K562 (cell line): ENCODE measurements at regions not wholly inside any gene's neighbourhood (a gene's known extent, or its start where the extent isn't known, plus 50 kb on each side); places are given as distances from the start of the nearest gene placed in this dataset.

Experiments used
- ATAC-seq: fragments of 200-7000 bp; cut with Tn5 transposase; 3 replicates; pipeline ENCODE4 v1.9.1; 2020; ENCODE audit warnings: moderate library complexity
- BruUV-seq: library from RNA; stranded (reverse); fragments of 400-500 nt; replicated peaks from 2 replicates; lab custom pipeline; 2021; lab: Mats Ljungman, UMichigan
- CTCF ChIA-PET: fragments of 300-600 bp; formaldehyde crosslinking; extraction: SDS; loops from one replicate; lab custom pipeline; 2021; ENCODE audit warnings: low intra/inter-chr PET ratio; lab: Yijun Ruan, JAX
- POLR2A ChIA-PET: fragments of 300-600, 350-650 bp; sonication (Branson Sonifier 250); formaldehyde crosslinking; extraction: SDS; loops from one replicate; lab custom pipeline; 2021; ENCODE audit warnings: antibody characterized with exemption, inconsistent platforms; lab: Yijun Ruan, JAX
- DNase-seq, 4 experiments: peaks; one replicate each; pipeline versions ENCODE4 v3.0.0 to v3.0.0-alpha.2; 2011 to 2018; ENCODE audit warnings: low spot score in 3 of 4, mixed read lengths in 3 of 4; ENCODE audit errors: extremely low read depth in 1 of 4
- FAIRE-seq: peaks from 2 replicates; lab custom pipeline; 2011; peaks lifted over from hg19 to GRCh38; lab: Jason Lieb, UNC
- H2AFZ ChIP-seq: 2 replicates; pipeline ENCODE4 v1.6.0; 2011; ENCODE audit warnings: low read depth, low read length, control low read depth, inconsistent platforms
- H3K27ac ChIP-seq: fragments of 200-600 bp; 3 replicates; pipeline ENCODE4 v1.8.0; 2011; ENCODE audit warnings: low read depth, mild to moderate bottlenecking, control low read depth, inconsistent platforms, low read length, moderate library complexity, mixed read lengths; ENCODE audit errors: extremely low read depth
- H3K27me3 ChIP-seq, 2 experiments: fragments of 300-600 bp in 1 of 2; 2 replicates in 1 of 2; 3 replicates in 1 of 2; pipeline versions ENCODE4 v1.6.0 to v1.8.0; 2011; ENCODE audit warnings: inconsistent platforms in 2 of 2, low read length in 2 of 2, mild to moderate bottlenecking in 1 of 2, mixed read lengths in 1 of 2, moderate library complexity in 1 of 2; ENCODE audit not compliant: control insufficient read depth in 2 of 2, insufficient read depth in 2 of 2
- H3K36me3 ChIP-seq: fragments of 300-600 bp; 3 replicates; pipeline ENCODE4 v1.8.0; 2011; ENCODE audit warnings: mild to moderate bottlenecking, low read length, inconsistent platforms; ENCODE audit not compliant: control insufficient read depth, insufficient read depth
- H3K4me1 ChIP-seq, 2 experiments: fragments of 200-600 bp in 1 of 2; replicated peaks in 1 of 2; 2 replicates in 1 of 2; 3 replicates in 1 of 2; pipeline versions ENCODE4 v1.5.1 to v1.8.0; 2011; ENCODE audit warnings: inconsistent platforms in 2 of 2, low read length in 2 of 2, mild to moderate bottlenecking in 1 of 2, mixed read lengths in 1 of 2, moderate library complexity in 1 of 2; ENCODE audit not compliant: control insufficient read depth in 2 of 2, insufficient read depth in 2 of 2
- H3K4me2 ChIP-seq: 2 replicates; pipeline ENCODE4 v1.6.1; 2011; ENCODE audit warnings: low read length, control low read depth, inconsistent platforms, mixed read lengths; ENCODE audit not compliant: insufficient read depth
- H3K4me3 ChIP-seq: fragments of 200-600 bp; sonication (generic), shearing (Covaris generic); 2 replicates; pipeline ENCODE4 v1.5.1; 2016; ENCODE audit warnings: control low read depth, inconsistent platforms
- H3K79me2 ChIP-seq: fragments of 200-600 bp; 3 replicates; pipeline ENCODE4 v1.8.0; 2011; ENCODE audit warnings: low read length, inconsistent platforms; ENCODE audit not compliant: control insufficient read depth, insufficient read depth
- H3K9ac ChIP-seq, 2 experiments: 2 replicates each; pipeline versions ENCODE4 v1.6.0 to v1.6.1; 2011; ENCODE audit warnings: low read depth in 2 of 2, low read length in 2 of 2, control low read depth in 1 of 2, inconsistent platforms in 1 of 2, mild to moderate bottlenecking in 1 of 2, mixed read lengths in 1 of 2; ENCODE audit not compliant: insufficient read depth in 1 of 2
- H3K9me1 ChIP-seq: one replicate; pipeline ENCODE4 v1.6.0; 2011; ENCODE audit warnings: inconsistent platforms, mild to moderate bottlenecking, low read length, moderate library complexity; ENCODE audit not compliant: control insufficient read depth, insufficient read depth
- H3K9me3 ChIP-seq: replicated peaks from 2 replicates; pipeline ENCODE4 v1.5.1; 2011; ENCODE audit warnings: low read depth, low read length, inconsistent platforms; ENCODE audit not compliant: control insufficient read depth, insufficient read depth
- H4K20me1 ChIP-seq: replicated peaks from 2 replicates; pipeline ENCODE4 v1.6.1; 2011; ENCODE audit warnings: low read length, inconsistent platforms, mixed read lengths; ENCODE audit not compliant: control insufficient read depth, insufficient read depth
- ATF7 ChIP-seq: fragments of 450-650 bp; IDR thresholded peaks from 2 replicates; pipeline ENCODE4 v1.7.1; 2014; ENCODE audit warnings: mild to moderate bottlenecking, moderate library complexity
- BCOR ChIP-seq: fragments of 450-650 bp; IDR thresholded peaks from 2 replicates; pipeline ENCODE4 v1.6.1; 2016
- CC2D1A ChIP-seq: fragments of 450-650 bp; IDR thresholded peaks from 2 replicates; pipeline ENCODE4 v1.6.1; 2017; ENCODE audit warnings: mild to moderate bottlenecking
- CREBBP ChIP-seq: IDR thresholded peaks from one replicate; pipeline ENCODE4 v1.6.1; 2012; ENCODE audit warnings: low read depth, mild to moderate bottlenecking, control low read depth, inconsistent platforms, low read length
- FOXA3 ChIP-seq, 2 experiments: fragments of 450-650 bp in 1 of 2; sonication (generic) in 1 of 2; formaldehyde crosslinking; IDR thresholded peaks in 1 of 2; conservative IDR thresholded peaks in 1 of 2; 2 replicates each; pipeline versions ENCODE4 v1.4.0 to v1.8.0; 2020 to 2022; ENCODE audit warnings: mild to moderate bottlenecking in 2 of 2, missing genetic modification reagents in 1 of 2
- HNRNPL ChIP-seq: fragments of 200-400 bp; formaldehyde crosslinking; IDR thresholded peaks from 2 replicates; pipeline ENCODE4 v1.6.1; 2017; ENCODE audit warnings: low read depth, mild to moderate bottlenecking, low read length
- MCM3 ChIP-seq: fragments of 450-650 bp; IDR thresholded peaks from 2 replicates; pipeline ENCODE4 v1.6.1; 2016
- MYC ChIP-seq, 2 experiments: fragments of 250-450 bp in 1 of 2; sonication (Bioruptor Pico) in 1 of 2; IDR thresholded peaks; 2 replicates each; pipeline versions ENCODE4 v1.5.1 to v1.6.1; 2012 to 2021; ENCODE audit warnings: low read depth in 2 of 2, borderline replicate concordance in 1 of 2, improper control_type of control experiment in 1 of 2, low read length in 1 of 2, mild to moderate bottlenecking in 1 of 2, moderate library complexity in 1 of 2
- SLC30A9 ChIP-seq: fragments of 250-450 bp; sonication (Bioruptor Pico); IDR thresholded peaks from 2 replicates; pipeline ENCODE4 v1.8.0; 2022; ENCODE audit warnings: mild to moderate bottlenecking, moderate library complexity
- ZBTB34 ChIP-seq: fragments of 250-450 bp; sonication (Bioruptor Pico); IDR thresholded peaks from 2 replicates; pipeline ENCODE4 v1.8.0; 2021; ENCODE audit warnings: mild to moderate bottlenecking, moderate library complexity
- ZKSCAN1 ChIP-seq: fragments of 150-350 bp; IDR thresholded peaks from 2 replicates; pipeline ENCODE4 v1.6.1; 2016; ENCODE audit warnings: low read depth, low read length
- ZNF134 ChIP-seq: fragments of 250-450 bp; sonication (Bioruptor Pico); conservative IDR thresholded peaks from 2 replicates; pipeline ENCODE4 v1.4.0; 2020
- ZNF717 ChIP-seq: fragments of 250-450 bp; sonication (Bioruptor Pico); IDR thresholded peaks from 2 replicates; pipeline ENCODE4 v1.5.0; 2021
- WGBS: fragments of 100-300 bp; shearing (Covaris generic); methylation state at CpG from one replicate; pipeline ENCODE4 v1.1.6; 2016; ENCODE audit warnings: low coverage, mixed read lengths; ENCODE audit not compliant: insufficient coverage; ENCODE audit errors: missing lambda C conversion rate; 5-methylcytosine and 5-hydroxymethylcytosine counted together
- in situ Hi-C: fragments of 300-500 bp; cut with MboI; formaldehyde crosslinking; loops from 4 replicates; pipeline ENCODE4 v1.15.0; 2018; ENCODE audit warnings: inconsistent platforms, mixed read lengths
- intact Hi-C: fragments of 100-400 bp; cut with micrococcal nuclease; formaldehyde crosslinking; loops from 2 replicates; pipeline ENCODE4 v1.14.2; 2022
- TF ChIP-seq, protein P1 (sequence below): fragments of 450-650 bp; IDR thresholded peaks from 2 replicates; pipeline ENCODE4 v1.6.1; 2016; ENCODE audit warnings: low read depth, mild to moderate bottlenecking, moderate library complexity

DNA sequence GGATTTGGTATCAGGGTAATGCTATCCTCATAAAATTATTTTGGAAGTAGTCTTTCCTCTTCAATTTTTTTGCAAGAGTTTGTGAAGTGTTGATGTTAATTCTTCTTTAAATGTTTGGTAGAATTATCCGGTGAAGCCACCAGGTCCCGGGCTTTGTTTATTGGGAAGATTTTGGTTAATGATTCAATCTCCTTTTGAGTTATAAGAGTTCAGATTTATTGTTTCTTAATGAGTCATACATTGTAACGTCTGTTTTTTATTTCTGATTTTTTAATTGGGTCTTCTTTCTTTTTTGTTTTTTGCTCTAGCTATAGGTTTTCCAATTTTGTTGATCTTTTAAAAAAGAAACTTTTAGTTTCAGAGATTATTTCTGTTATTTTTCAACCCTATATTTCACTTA lies 412.3 kb downstream of the PDGFC start:
- BruUV-seq = no TSS peak
- Histone ChIP-seq H2AFZ (no peak overlapping the region), H3K4me2 (no peak overlapping the region), H3K27ac (no peak overlapping the region), H3K4me3 (no peak overlapping the region), H3K36me3 (no peaks in the 10 kb centered on the region), H3K79me2 (no peaks in the 10 kb centered on the region), H4K20me1 (no peaks in the 10 kb centered on the region), H3K4me1 (no peaks in the 10 kb centered on the region), H3K9me1 (no peaks in the 10 kb centered on the region), H3K9ac (no peak overlapping the region), H3K9me3 (no peaks in the 10 kb centered on the region; the same call in 1 of the 2 replicates), H3K27me3 (no peaks in the 10 kb centered on the region)
- WGBS = 0% methylated on average over 3 of the region's 3 CpGs
- intact Hi-C loops (no loop called here), in situ Hi-C loops (no loop called here)
- ChIA-PET CTCF (no interaction called here), POLR2A (no interaction called here)
- ATAC-seq (no peak), DNase-seq (no peak), FAIRE-seq (no peak)
- TF ChIP-seq CC2D1A = no peak
- no peak for TF ChIP-seq HNRNPL
- no peak for TF ChIP-seq FOXA3 (CRISPR knock-in tag; conservative IDR thresholded peaks at IDR 0.05 in 1 of 2, IDR thresholded peaks at IDR 0.05 in 1 of 2)
- TF ChIP-seq MYC (IDR thresholded peaks at IDR 0.05; ENCODE audit: low read depth, low read length) = no peak
- TF ChIP-seq MYC (CRISPR knock-in tag; IDR thresholded peaks at IDR 0.05; ENCODE audit: borderline replicate concordance, low read depth) = no peak
- TF ChIP-seq ZBTB34 (CRISPR knock-in tag) = no peak
- TF ChIP-seq, protein P1, sequence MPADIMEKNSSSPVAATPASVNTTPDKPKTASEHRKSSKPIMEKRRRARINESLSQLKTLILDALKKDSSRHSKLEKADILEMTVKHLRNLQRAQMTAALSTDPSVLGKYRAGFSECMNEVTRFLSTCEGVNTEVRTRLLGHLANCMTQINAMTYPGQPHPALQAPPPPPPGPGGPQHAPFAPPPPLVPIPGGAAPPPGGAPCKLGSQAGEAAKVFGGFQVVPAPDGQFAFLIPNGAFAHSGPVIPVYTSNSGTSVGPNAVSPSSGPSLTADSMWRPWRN = no peak
- no peak for TF ChIP-seq CREBBP
- TF ChIP-seq ZNF134 (CRISPR knock-in tag) = no peak
- TF ChIP-seq ATF7 = no peak
- TF ChIP-seq BCOR = no peak
- no peak for TF ChIP-seq ZNF717 (CRISPR knock-in tag)
- no peak for TF ChIP-seq ZKSCAN1
- TF ChIP-seq SLC30A9 (CRISPR knock-in tag) = no peak
- no peak for TF ChIP-seq MCM3
